H1 (cell line): ENCODE measurements at regions not wholly inside any gene's neighbourhood (a gene's known extent, or its start where the extent isn't known, plus 50 kb on each side); places are given as distances from the start of the nearest gene placed in this dataset.
A peak's percentile ranks its signal among the peaks of the same experiment; 100 is the strongest.

Experiments
- CTCF ChIA-PET: fragments of 300-600 bp; sonication (Branson Sonifier 250); formaldehyde crosslinking; loops from one replicate; lab custom pipeline; 2021; ENCODE audit not compliant: partially characterized antibody; lab: Charles Lee
- POLR2A ChIA-PET: fragments of 300-600 bp; sonication (Branson Sonifier 250); formaldehyde crosslinking; loops from one replicate; lab custom pipeline; 2021; ENCODE audit warnings: inconsistent platforms; ENCODE audit not compliant: partially characterized antibody; lab: Charles Lee
- DNase-seq, 2 experiments: peaks; one replicate each; pipeline versions ENCODE4 v3.0.0 to v3.0.0-alpha.2; 2010 to 2022; ENCODE audit warnings: low spot score in 2 of 2, low read depth in 1 of 2, mixed read lengths in 1 of 2
- FAIRE-seq: peaks from 2 replicates; lab custom pipeline; 2011; peaks lifted over from hg19 to GRCh38; lab: Jason Lieb, UNC
- H2AFZ ChIP-seq: 2 replicates; pipeline ENCODE4 v1.8.1; 2012; ENCODE audit warnings: low read length, inconsistent platforms
- H2AK5ac ChIP-seq: 2 replicates; pipeline ENCODE4 v1.6.1; 2013; ENCODE audit warnings: low read depth, low read length
- H2BK120ac ChIP-seq: replicated peaks from 2 replicates; pipeline ENCODE3; 2013; ENCODE audit warnings: low read depth, low read length, inconsistent platforms
- H2BK12ac ChIP-seq: 2 replicates; pipeline ENCODE4 v1.6.1; 2013; ENCODE audit warnings: low read depth, low read length
- H2BK15ac ChIP-seq: 2 replicates; pipeline ENCODE4 v1.6.1; 2013; ENCODE audit warnings: low read length
- H2BK20ac ChIP-seq: 2 replicates; pipeline ENCODE4 v1.6.1; 2013; ENCODE audit warnings: low read length
- H2BK5ac ChIP-seq: 2 replicates; pipeline ENCODE4 v1.6.1; 2013; ENCODE audit warnings: low read depth, low read length
- H3K14ac ChIP-seq: 2 replicates; pipeline ENCODE4 v1.6.1; 2013; ENCODE audit warnings: inconsistent platforms; ENCODE audit not compliant: insufficient read length
- H3K18ac ChIP-seq: 2 replicates; pipeline ENCODE4 v1.6.1; 2013; ENCODE audit warnings: low read length; ENCODE audit errors: extremely low read depth
- H3K23ac ChIP-seq: 2 replicates; pipeline ENCODE4 v1.6.1; 2013; ENCODE audit warnings: inconsistent platforms; ENCODE audit not compliant: insufficient read length
- H3K23me2 ChIP-seq: 2 replicates; pipeline ENCODE4 v1.6.1; 2013; ENCODE audit warnings: low read depth, low read length
- H3K27ac ChIP-seq: 2 replicates; pipeline ENCODE4 v1.6.1; 2011; ENCODE audit warnings: low read depth, low read length, inconsistent platforms
- H3K27me3 ChIP-seq, 4 experiments: replicated peaks in 1 of 4; 1 replicate in 1 of 4; 2 replicates in 3 of 4; pipeline versions ENCODE4 v1.6.1 to v1.8.1; 2011 to 2013; ENCODE audit warnings: low read length in 3 of 4, mild to moderate bottlenecking in 3 of 4, inconsistent platforms in 2 of 4, mixed read lengths in 2 of 4, moderate library complexity in 1 of 4; ENCODE audit not compliant: control insufficient read depth in 3 of 4, insufficient read depth in 3 of 4; ENCODE audit errors: extremely low read depth in 1 of 4
- H3K36me3 ChIP-seq, 4 experiments: 2 replicates each; pipeline versions ENCODE4 v1.6.1 to v1.8.1; 2011 to 2013; ENCODE audit warnings: mild to moderate bottlenecking in 4 of 4, low read length in 3 of 4, moderate library complexity in 2 of 4, control low read depth in 1 of 4, inconsistent platforms in 1 of 4; ENCODE audit not compliant: insufficient read depth in 4 of 4, control insufficient read depth in 2 of 4
- H3K4ac ChIP-seq: replicated peaks from 2 replicates; pipeline ENCODE3; 2013; ENCODE audit warnings: low read length, low read depth, mixed read lengths, inconsistent platforms; ENCODE audit not compliant: insufficient read length
- H3K4me1 ChIP-seq, 4 experiments: replicated peaks in 1 of 4; 1 replicate in 1 of 4; 2 replicates in 3 of 4; pipeline versions ENCODE4 v1.6.1 to v1.8.1; 2011 to 2013; ENCODE audit warnings: low read length in 3 of 4, inconsistent platforms in 2 of 4, mixed read lengths in 1 of 4; ENCODE audit not compliant: insufficient read depth in 4 of 4, control insufficient read depth in 3 of 4
- H3K4me2 ChIP-seq, 2 experiments: 2 replicates each; pipeline versions ENCODE4 v1.6.1 to v1.8.1; 2011 to 2013; ENCODE audit warnings: low read depth in 2 of 2, low read length in 2 of 2, control low read depth in 1 of 2, inconsistent platforms in 1 of 2, mild to moderate bottlenecking in 1 of 2; ENCODE audit not compliant: insufficient read depth in 1 of 2
- H3K4me3 ChIP-seq, 4 experiments: fragments of 200-600, 300-600 bp in 1 of 4; sonication (generic), shearing (Covaris generic), sonication (Bioruptor Twin) in 1 of 4; 2 replicates each; pipeline versions ENCODE4 v1.5.1 to v1.8.1; 2011 to 2016; ENCODE audit warnings: low read length in 4 of 4, low read depth in 3 of 4, control low read depth in 2 of 4, inconsistent platforms in 2 of 4, mild to moderate bottlenecking in 2 of 4, mixed read lengths in 1 of 4, moderate library complexity in 1 of 4; ENCODE audit not compliant: insufficient read depth in 2 of 4; ENCODE audit errors: extremely low read depth in 1 of 4
- H3K56ac ChIP-seq: replicated peaks from 2 replicates; pipeline ENCODE3; 2013; ENCODE audit warnings: low read depth, mild to moderate bottlenecking, mixed read lengths, low read length, inconsistent platforms; ENCODE audit not compliant: insufficient read length
- H3K79me1 ChIP-seq: 2 replicates; pipeline ENCODE4 v1.6.1; 2013; ENCODE audit warnings: low read depth, low read length, control low read depth
- H3K79me2 ChIP-seq, 2 experiments: 2 replicates each; pipeline versions ENCODE4 v1.6.1 to v1.8.1; 2012 to 2013; ENCODE audit warnings: low read length in 2 of 2, mild to moderate bottlenecking in 2 of 2, inconsistent platforms in 1 of 2; ENCODE audit not compliant: insufficient read depth in 2 of 2, control insufficient read depth in 1 of 2
- H3K9ac ChIP-seq, 4 experiments: replicated peaks in 1 of 4; 1 replicate in 1 of 4; 2 replicates in 3 of 4; pipeline versions ENCODE4 v1.6.1 to v1.8.1; 2011 to 2013; ENCODE audit warnings: low read depth in 3 of 4, low read length in 3 of 4, control low read depth in 2 of 4, mild to moderate bottlenecking in 2 of 4, moderate library complexity in 2 of 4, inconsistent platforms in 1 of 4; ENCODE audit errors: extremely low read depth in 1 of 4
- H3K9me3 ChIP-seq, 2 experiments: 2 replicates each; pipeline versions ENCODE4 v1.6.1 to v1.8.1; 2012 to 2013; ENCODE audit warnings: mild to moderate bottlenecking in 2 of 2, moderate library complexity in 2 of 2, control low read depth in 1 of 2, inconsistent platforms in 1 of 2, low read depth in 1 of 2, low read length in 1 of 2, mixed read lengths in 1 of 2; ENCODE audit not compliant: insufficient read depth in 2 of 2
- H4K20me1 ChIP-seq, 2 experiments: replicated peaks in 1 of 2; 2 replicates each; pipeline versions ENCODE3 to v1.8.1; 2011 to 2013; ENCODE audit warnings: inconsistent platforms in 2 of 2, low read length in 2 of 2, mild to moderate bottlenecking in 1 of 2; ENCODE audit not compliant: insufficient read depth in 2 of 2, control insufficient read depth in 1 of 2
- H4K5ac ChIP-seq: 2 replicates; pipeline ENCODE4 v1.6.1; 2013; ENCODE audit warnings: low read length, low read depth, mixed read lengths, inconsistent platforms; ENCODE audit not compliant: insufficient read length
- H4K8ac ChIP-seq: 2 replicates; pipeline ENCODE4 v1.8.0; 2013; ENCODE audit warnings: mild to moderate bottlenecking, moderate library complexity, low read length, inconsistent platforms; ENCODE audit not compliant: insufficient read depth; ENCODE audit errors: extremely low read depth
- H4K91ac ChIP-seq: replicated peaks from 2 replicates; pipeline ENCODE3; 2013; ENCODE audit warnings: low read length, mixed read lengths, inconsistent platforms; ENCODE audit not compliant: insufficient read length
- KDM4A ChIP-seq: IDR thresholded peaks from one replicate; pipeline ENCODE4 v1.7.1; 2012; ENCODE audit warnings: low read depth, mild to moderate bottlenecking, moderate library complexity, low read length, inconsistent platforms; ENCODE audit not compliant: severe bottlenecking
- MAFK ChIP-seq: IDR thresholded peaks from 2 replicates; pipeline ENCODE4 v1.6.1; 2012; ENCODE audit warnings: low read depth, mild to moderate bottlenecking, improper control_type of control experiment, low read length
- WGBS, 2 experiments: shearing (Covaris generic) in 1 of 2; methylation state at CpG; one replicate each; pipeline versions ENCODE4 v1.1.6 to v1.1.7; 2013 to 2015; ENCODE audit warnings: low lambda C conversion rate in 2 of 2, mixed read lengths in 2 of 2, inconsistent platforms in 1 of 2, low coverage in 1 of 2, missing lambda C conversion rate in 1 of 2; ENCODE audit not compliant: insufficient replicate concordance in 2 of 2, insufficient coverage in 1 of 2, insufficient read length in 1 of 2; ENCODE audit errors: extremely low coverage in 1 of 2, missing lambda C conversion rate in 1 of 2; 5-methylcytosine and 5-hydroxymethylcytosine counted together

DNA sequence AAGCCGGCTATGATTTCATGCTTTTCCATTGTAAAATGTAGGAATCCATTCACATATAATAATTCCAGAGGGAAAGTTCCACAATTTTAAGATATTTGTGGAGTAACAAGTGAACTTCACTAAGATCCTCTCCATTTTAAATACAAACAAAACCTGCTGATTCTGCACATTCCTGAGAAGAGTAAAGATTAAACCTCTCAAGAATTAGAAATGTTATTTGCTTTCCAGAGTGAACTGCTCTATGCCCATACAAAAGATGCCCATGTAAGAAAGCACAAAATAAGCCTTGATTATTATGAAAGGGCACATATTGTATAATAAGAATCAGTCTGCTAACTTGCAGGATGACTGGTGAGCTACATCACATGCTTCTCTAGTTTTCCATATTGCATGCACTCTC lies 241.5 kb downstream of the COX18 start:
- DNase-seq = no peak
- Histone ChIP-seq H2BK12ac (no peak overlapping the region), H3K36me3 (no peaks in the 10 kb centered on the region), H2BK120ac (no peak overlapping the region), H3K23me2 (no peaks in the 10 kb centered on the region), H3K14ac (no peak overlapping the region), H2BK5ac (no peak overlapping the region), H3K4me2 (no peak overlapping the region), H3K4ac (no peak overlapping the region), H4K91ac (no peak overlapping the region), H3K9ac (no peak overlapping the region), H3K27me3 (no peaks in the 10 kb centered on the region), H3K27ac (no peak overlapping the region), H3K9me3 (0 out of 4 replicates have a peak, but pooled peaks cover 0 to under 1% of the 10 kb centered on the region in 2 experiments), H4K20me1 (no peaks in the 10 kb centered on the region), H3K4me3 (no peak overlapping the region), H2AFZ (no peak overlapping the region), H4K8ac (no peak overlapping the region), H3K79me1 (no peaks in the 10 kb centered on the region), H2AK5ac (no peak overlapping the region)
- ChIA-PET POLR2A (no interaction called here), CTCF (no interaction called here)
- 90% methylated on average over 1 of the region's 1 CpG; no CpG with 5 or more reads in 1 of the 2 experiments for WGBS, 2 experiments
- TF ChIP-seq MAFK = peak; percentile 71
- TF ChIP-seq KDM4A = no peak
- TF ChIP-seq, all 59 proteins: peak for 1
- Histone ChIP-seq H4K5ac (no peak overlapping the region), H3K4me1 (no peaks in the 10 kb centered on the region), H3K23ac (no peak overlapping the region), H2BK15ac (no peak overlapping the region), H2BK20ac (no peak overlapping the region), H3K18ac (no peak overlapping the region), H3K79me2 (no peaks in the 10 kb centered on the region), H3K56ac (no peak overlapping the region)
- FAIRE-seq = no peak
